Osteocyte (in vitro differentiated cells): ENCODE measurements at regions not wholly inside any gene's neighbourhood (a gene's known extent, or its start where the extent isn't known, plus 50 kb on each side); places are given as distances from the start of the nearest gene placed in this dataset.

Experiments
- DNase-seq: peaks from one replicate; pipeline ENCODE4 v3.0.0; 2021; ENCODE audit warnings: mixed read lengths; ENCODE audit not compliant: unreplicated experiment; ENCODE audit errors: extremely low spot score
- H3K27ac Mint-ChIP-seq: one replicate; pipeline ENCODE4 v1.8.0; 2021; ENCODE audit warnings: mild to moderate bottlenecking, mixed read lengths; ENCODE audit not compliant: unreplicated experiment
- H3K27me3 Mint-ChIP-seq: one replicate; pipeline ENCODE4 v1.8.0; 2021; ENCODE audit warnings: mixed read lengths; ENCODE audit not compliant: unreplicated experiment
- H3K36me3 Mint-ChIP-seq: one replicate; pipeline ENCODE4 v1.8.0; 2021; ENCODE audit warnings: mixed read lengths; ENCODE audit not compliant: unreplicated experiment
- H3K4me1 Mint-ChIP-seq: one replicate; pipeline ENCODE4 v1.8.0; 2021; ENCODE audit warnings: mixed read lengths; ENCODE audit not compliant: unreplicated experiment
- H3K4me3 Mint-ChIP-seq: one replicate; pipeline ENCODE4 v1.8.0; 2021; ENCODE audit warnings: mild to moderate bottlenecking, moderate library complexity, mixed read lengths; ENCODE audit not compliant: unreplicated experiment
- H3K9me3 Mint-ChIP-seq: one replicate; pipeline ENCODE4 v1.8.0; 2021; ENCODE audit warnings: mixed read lengths; ENCODE audit not compliant: unreplicated experiment
- TF ChIP-seq, protein P1 (sequence below): fragments of 200-600 bp; sonication (generic); IDR thresholded peaks from 2 replicates; pipeline ENCODE4 v1.5.0; 2021; ENCODE audit warnings: antibody characterized with exemption, mild to moderate bottlenecking, moderate library complexity

DNA sequence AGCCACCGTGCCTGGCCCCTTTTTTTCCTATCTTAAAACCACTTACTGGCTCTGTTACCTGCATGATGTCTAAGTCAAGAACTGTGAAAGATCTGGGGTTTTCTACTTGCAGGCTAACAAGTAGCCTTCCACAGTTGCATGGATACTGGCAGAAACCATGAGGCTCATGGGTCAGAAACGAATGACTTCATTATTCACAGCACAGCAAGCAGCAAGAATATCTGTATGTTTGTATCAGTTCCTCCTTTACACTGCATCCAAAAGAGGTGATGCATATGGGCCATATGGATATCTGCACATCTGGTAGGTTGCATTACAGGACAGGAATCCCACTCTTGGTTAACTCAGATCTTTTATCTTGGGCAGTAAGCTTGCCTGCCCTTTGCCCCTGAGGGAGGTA is 154.9 kb upstream of the NUDT6 start:
- Mint-ChIP-seq H3K27me3 (no peaks in the 10 kb centered on the region), H3K36me3 (peaks cover 16% of the 10 kb centered on the region), H3K4me3 (no peak overlapping the region), H3K9me3 (peaks cover 7% of the 10 kb centered on the region), H3K27ac (no peak overlapping the region), H3K4me1 (no peaks in the 10 kb centered on the region)
- TF ChIP-seq, protein P1, sequence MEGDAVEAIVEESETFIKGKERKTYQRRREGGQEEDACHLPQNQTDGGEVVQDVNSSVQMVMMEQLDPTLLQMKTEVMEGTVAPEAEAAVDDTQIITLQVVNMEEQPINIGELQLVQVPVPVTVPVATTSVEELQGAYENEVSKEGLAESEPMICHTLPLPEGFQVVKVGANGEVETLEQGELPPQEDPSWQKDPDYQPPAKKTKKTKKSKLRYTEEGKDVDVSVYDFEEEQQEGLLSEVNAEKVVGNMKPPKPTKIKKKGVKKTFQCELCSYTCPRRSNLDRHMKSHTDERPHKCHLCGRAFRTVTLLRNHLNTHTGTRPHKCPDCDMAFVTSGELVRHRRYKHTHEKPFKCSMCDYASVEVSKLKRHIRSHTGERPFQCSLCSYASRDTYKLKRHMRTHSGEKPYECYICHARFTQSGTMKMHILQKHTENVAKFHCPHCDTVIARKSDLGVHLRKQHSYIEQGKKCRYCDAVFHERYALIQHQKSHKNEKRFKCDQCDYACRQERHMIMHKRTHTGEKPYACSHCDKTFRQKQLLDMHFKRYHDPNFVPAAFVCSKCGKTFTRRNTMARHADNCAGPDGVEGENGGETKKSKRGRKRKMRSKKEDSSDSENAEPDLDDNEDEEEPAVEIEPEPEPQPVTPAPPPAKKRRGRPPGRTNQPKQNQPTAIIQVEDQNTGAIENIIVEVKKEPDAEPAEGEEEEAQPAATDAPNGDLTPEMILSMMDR = no peak
- DNase-seq = no peak

DNA sequence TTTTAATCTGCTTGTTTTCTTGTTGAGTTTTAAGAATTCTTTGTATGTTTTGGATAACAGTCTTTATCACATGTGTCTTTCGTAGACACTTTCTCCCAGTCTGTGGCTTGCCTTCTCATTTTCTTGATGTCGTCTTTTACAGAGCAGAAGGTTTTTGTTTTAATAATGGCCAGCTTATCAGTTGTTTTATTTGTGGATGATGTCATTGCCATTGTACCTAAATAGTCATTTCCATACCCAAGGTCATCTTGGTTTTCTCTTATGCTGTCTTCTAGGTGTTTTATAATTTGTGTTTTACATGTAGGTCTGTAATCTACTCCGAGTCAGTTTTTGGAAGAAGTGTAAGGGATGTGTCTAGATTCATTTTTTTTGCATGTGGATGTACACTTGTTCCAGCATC is 159.6 kb upstream of the NUDT6 start:
- Mint-ChIP-seq H3K27me3 (no peaks in the 10 kb centered on the region), H3K36me3 (peaks cover 18% of the 10 kb centered on the region), H3K4me1 (no peaks in the 10 kb centered on the region), H3K4me3 (no peak overlapping the region), H3K27ac (no peak overlapping the region), H3K9me3 (peaks cover 16% of the 10 kb centered on the region)
- no peak for DNase-seq
- TF ChIP-seq, protein P1 = no peak

DNA sequence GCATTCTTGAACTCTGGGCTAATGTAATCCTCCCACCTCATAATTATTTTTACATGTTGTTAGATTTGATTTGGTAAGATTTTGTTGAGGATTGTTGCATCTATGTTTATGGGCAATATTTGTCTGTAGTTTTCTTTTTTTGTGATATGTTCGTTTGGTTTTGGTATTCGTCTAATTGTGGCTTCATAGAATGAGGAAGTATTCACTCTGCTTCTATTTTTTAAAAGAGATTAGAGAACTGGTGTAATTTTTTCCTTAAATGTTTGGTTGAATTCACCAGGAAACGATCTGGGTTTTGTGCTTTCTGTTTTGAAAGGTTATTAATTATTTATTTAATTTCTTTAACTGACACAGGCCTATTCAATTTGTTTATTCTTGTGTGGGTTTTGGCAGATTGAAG is 161.2 kb upstream of the NUDT6 start:
- no peak for DNase-seq
- H3K4me3 Mint-ChIP-seq = no peak overlapping the region
- no peak overlapping the region for H3K27ac Mint-ChIP-seq
- no peaks in the 10 kb centered on the region for H3K27me3 Mint-ChIP-seq
- TF ChIP-seq, protein P1 = no peak
- no peaks in the 10 kb centered on the region for H3K4me1 Mint-ChIP-seq
- H3K36me3 Mint-ChIP-seq = peaks cover 20% of the 10 kb centered on the region
- peaks cover 17% of the 10 kb centered on the region for H3K9me3 Mint-ChIP-seq

DNA sequence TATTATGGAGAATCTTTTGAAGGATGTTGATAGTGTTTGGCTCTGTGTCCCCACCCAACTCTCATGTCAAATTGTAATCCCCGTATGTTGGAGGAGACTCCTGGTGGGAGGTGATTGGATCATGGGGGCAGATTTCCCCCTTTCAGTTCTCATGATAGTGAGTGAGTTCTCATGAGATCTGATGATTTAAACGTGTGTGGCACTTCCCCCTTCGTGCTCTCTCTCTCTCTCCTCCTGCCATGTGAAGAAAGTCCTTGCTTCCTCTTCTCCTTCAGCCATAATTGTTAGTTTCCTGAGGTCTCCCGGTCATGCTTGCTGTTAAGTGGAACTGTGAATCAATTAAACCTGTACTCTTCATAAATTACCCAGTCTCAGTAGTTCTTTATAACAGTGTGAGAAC is 166.1 kb upstream of the NUDT6 start:
- Mint-ChIP-seq H3K4me3 (no peak overlapping the region), H3K9me3 (peaks cover 14% of the 10 kb centered on the region), H3K27ac (no peak overlapping the region), H3K36me3 (peaks cover 23% of the 10 kb centered on the region), H3K4me1 (no peaks in the 10 kb centered on the region), H3K27me3 (no peaks in the 10 kb centered on the region)
- no peak for DNase-seq
- TF ChIP-seq, protein P1 = no peak

DNA sequence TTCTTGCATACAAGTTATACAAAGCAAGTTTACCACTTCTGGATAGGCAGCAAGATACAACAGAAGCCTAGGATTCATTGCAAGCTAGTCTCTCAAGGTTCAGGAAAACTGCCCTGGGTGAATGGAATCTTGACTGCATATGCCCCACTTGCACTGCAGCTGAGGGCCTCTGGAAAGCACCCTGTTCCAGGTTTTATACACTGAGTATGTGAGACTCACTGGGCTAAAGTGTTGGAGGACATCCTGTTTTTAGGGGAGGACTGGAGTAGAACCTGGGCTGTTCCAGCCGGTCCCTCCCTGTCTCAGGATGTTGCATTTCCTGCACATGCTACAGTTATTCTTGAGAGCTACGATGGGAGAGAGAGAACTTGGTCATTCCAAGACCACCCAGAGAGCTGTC is 168.5 kb upstream of the NUDT6 start:
- H3K4me1 Mint-ChIP-seq = peaks cover 2% of the 10 kb centered on the region
- H3K36me3 Mint-ChIP-seq = peaks cover 22% of the 10 kb centered on the region
- no peak overlapping the region for H3K27ac Mint-ChIP-seq
- no peak overlapping the region for H3K4me3 Mint-ChIP-seq
- no peaks in the 10 kb centered on the region for H3K27me3 Mint-ChIP-seq
- peaks cover 14% of the 10 kb centered on the region for H3K9me3 Mint-ChIP-seq
- no peak for DNase-seq
- TF ChIP-seq, protein P1 = no peak
